PC-3 (cell line): ENCODE measurements at regions not wholly inside any gene's neighbourhood (a gene's known extent, or its start where the extent isn't known, plus 50 kb on each side); places are given as distances from the start of the nearest gene placed in this dataset.

Experiments
- ATAC-seq: fragments of 200-7000 bp; cut with Tn5 transposase; 2 replicates; pipeline ENCODE4 v1.9.1; 2020; ENCODE audit warnings: mild to moderate bottlenecking, moderate library complexity
- BruUV-seq: library from RNA; stranded (reverse); fragments of 400-500 nt; replicated peaks from 2 replicates; lab custom pipeline; 2021; lab: Mats Ljungman, UMichigan
- CTCF ChIA-PET: fragments of 300-600 bp; sonication (Branson Sonifier 250); formaldehyde crosslinking; loops from one replicate; lab custom pipeline; 2022; ENCODE audit warnings: antibody characterized with exemption; lab: Charles Lee
- POLR2A ChIA-PET: fragments of 300-600 bp; sonication (Branson Sonifier 250); formaldehyde crosslinking; loops from one replicate; lab custom pipeline; 2022; ENCODE audit warnings: antibody characterized with exemption; ENCODE audit not compliant: unreplicated experiment; lab: Charles Lee
- DNase-seq: peaks from one replicate; pipeline ENCODE4 v3.0.0-alpha.2; 2015
- H2AFZ ChIP-seq: fragments of 300-600 bp; sonication (generic); 2 replicates; pipeline ENCODE4 v1.6.0; 2016; ENCODE audit warnings: antibody characterized with exemption, low read length
- H3F3A ChIP-seq: fragments of 300-600 bp; sonication (generic); one replicate; pipeline ENCODE4 v1.6.0; 2017; ENCODE audit warnings: antibody characterized with exemption, low read length, control low read depth, mild to moderate bottlenecking; ENCODE audit not compliant: unreplicated experiment
- H3K27ac ChIP-seq: fragments of 300-600 bp; sonication (generic); 2 replicates; pipeline ENCODE4 v1.5.1; 2016; ENCODE audit warnings: mild to moderate bottlenecking, low read length
- H3K27me3 ChIP-seq: fragments of 300-600 bp; sonication (generic); 2 replicates; pipeline ENCODE4 v1.6.1; 2016; ENCODE audit warnings: low read length, mixed read lengths
- H3K36me3 ChIP-seq: fragments of 300-600 bp; sonication (generic); 2 replicates; pipeline ENCODE4 v1.6.1; 2016; ENCODE audit warnings: low read depth, mixed run types, low read length, mixed read lengths
- H3K4me1 ChIP-seq: fragments of 300-600 bp; sonication (generic); 2 replicates; pipeline ENCODE4 v1.5.1; 2016; ENCODE audit warnings: low read length; ENCODE audit not compliant: insufficient read depth
- H3K4me2 ChIP-seq: fragments of 300-600 bp; sonication (generic); 2 replicates; pipeline ENCODE4 v1.6.0; 2016; ENCODE audit warnings: low read length
- H3K4me3 ChIP-seq: fragments of 300-600 bp; sonication (generic); 2 replicates; pipeline ENCODE4 v1.5.1; 2016; ENCODE audit warnings: mild to moderate bottlenecking, low read length, mixed read lengths
- H3K79me2 ChIP-seq: fragments of 300-600 bp; sonication (generic); 2 replicates; pipeline ENCODE4 v1.6.1; 2017; ENCODE audit warnings: low read length, mixed read lengths
- H3K9ac ChIP-seq: fragments of 300-600 bp; sonication (generic); 2 replicates; pipeline ENCODE4 v1.6.0; 2016; ENCODE audit warnings: mild to moderate bottlenecking, low read length
- H3K9me2 ChIP-seq: fragments of 300-600 bp; sonication (generic); replicated peaks from 2 replicates; pipeline ENCODE4 v1.6.1; 2016; ENCODE audit warnings: mixed run types, low read length, mixed read lengths
- H3K9me3 ChIP-seq: fragments of 300-600 bp; sonication (generic); 2 replicates; pipeline ENCODE4 v1.6.1; 2016; ENCODE audit warnings: low read length, mixed read lengths
- H4K20me1 ChIP-seq: fragments of 300-600 bp; sonication (generic); 2 replicates; pipeline ENCODE4 v1.6.1; 2016; ENCODE audit warnings: low read length, mixed read lengths
- EZH2 ChIP-seq: fragments of 300-600 bp; sonication (generic); IDR thresholded peaks from one replicate; pipeline ENCODE4 v1.6.1; 2017; ENCODE audit warnings: antibody characterized with exemption, mild to moderate bottlenecking, low read length; ENCODE audit not compliant: unreplicated experiment
- EZH2phosphoT487 ChIP-seq: fragments of 300-600 bp; sonication (generic); IDR thresholded peaks from 2 replicates; pipeline ENCODE4 v1.6.1; 2018; ENCODE audit warnings: mild to moderate bottlenecking, antibody characterized with exemption, low read length, borderline replicate concordance
- intact Hi-C: fragments of 100-400 bp; cut with micrococcal nuclease; formaldehyde crosslinking; loops from 2 replicates; pipeline ENCODE4 v1.9.0; 2023
- TF ChIP-seq, protein P1 (sequence below): fragments of 300-600 bp; sonication (generic); conservative IDR thresholded peaks from 2 replicates; pipeline ENCODE4 v1.5.1; 2017; ENCODE audit warnings: antibody characterized with exemption, low read depth, mild to moderate bottlenecking, low read length

DNA sequence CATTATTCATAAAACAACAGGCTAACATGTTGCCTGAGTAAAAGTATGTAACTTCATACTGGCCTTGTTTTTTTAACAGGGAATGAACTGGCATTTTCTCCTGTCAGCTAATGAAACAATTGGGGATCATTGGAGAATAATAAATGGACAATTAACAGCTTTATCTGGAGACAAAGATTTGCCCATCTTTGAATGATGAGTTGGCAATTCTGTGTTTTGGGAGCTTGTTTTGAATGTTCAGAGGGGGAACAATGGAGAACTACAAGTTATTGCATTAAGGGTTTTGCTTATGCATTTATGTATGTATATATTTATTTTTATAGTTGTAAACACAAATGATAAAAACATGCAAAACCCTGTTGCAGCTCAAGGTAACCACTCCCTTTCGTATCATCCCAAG, 150.3 kb downstream of the CBLN4 start:
- POLR2A ChIA-PET: no interaction called here
- H3K27me3 ChIP-seq: no peaks in the 10 kb centered on the region

DNA sequence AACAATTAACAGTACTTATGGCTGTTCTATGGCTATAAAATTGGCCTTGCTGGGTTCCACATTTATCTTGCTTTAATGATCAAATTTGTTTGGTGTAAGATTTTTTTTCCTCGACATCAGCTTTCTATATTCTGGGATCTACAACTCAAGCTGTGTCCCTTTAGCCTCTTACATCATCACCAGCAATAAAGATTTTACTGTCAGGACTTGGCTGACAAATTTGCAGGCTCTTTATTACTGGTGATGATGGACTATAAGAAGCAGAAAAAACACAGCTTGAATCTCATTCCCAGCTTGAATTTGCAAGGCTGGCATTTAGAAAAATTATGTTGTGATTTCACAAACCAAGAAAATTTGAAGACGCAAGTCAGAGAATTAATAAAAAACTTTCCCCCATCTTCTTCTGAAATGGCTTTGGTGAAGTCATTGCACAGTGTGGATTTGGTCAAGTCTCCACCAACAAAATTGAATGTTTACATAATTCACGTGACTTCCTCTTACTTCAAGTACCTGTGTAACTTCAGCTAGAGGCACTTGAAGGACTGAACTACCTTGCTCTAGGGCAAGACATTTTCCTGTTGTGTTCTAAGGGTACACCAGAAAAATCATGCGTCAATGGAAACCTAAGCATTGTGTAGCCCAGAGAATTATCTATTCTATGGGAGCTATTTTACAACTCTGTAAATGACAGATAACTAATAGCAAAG, 175.0 kb downstream of the CBLN4 start:
- Histone ChIP-seq H3K9me3 (peaks cover 15% of the 10 kb centered on the region; the same call in 1 of the 2 replicates), H2AFZ (no peak overlapping the region), H3K9me2 (no peaks in the 10 kb centered on the region), H3K79me2 (no peaks in the 10 kb centered on the region), H3K4me3 (no peak overlapping the region), H3K4me2 (no peak overlapping the region), H3K9ac (no peak overlapping the region), H3K36me3 (no peaks in the 10 kb centered on the region), H3K27me3 (no peaks in the 10 kb centered on the region), H4K20me1 (no peaks in the 10 kb centered on the region), H3F3A (no peaks in the 10 kb centered on the region), H3K4me1 (no peaks in the 10 kb centered on the region), H3K27ac (no peak overlapping the region)
- TF ChIP-seq, protein P1, sequence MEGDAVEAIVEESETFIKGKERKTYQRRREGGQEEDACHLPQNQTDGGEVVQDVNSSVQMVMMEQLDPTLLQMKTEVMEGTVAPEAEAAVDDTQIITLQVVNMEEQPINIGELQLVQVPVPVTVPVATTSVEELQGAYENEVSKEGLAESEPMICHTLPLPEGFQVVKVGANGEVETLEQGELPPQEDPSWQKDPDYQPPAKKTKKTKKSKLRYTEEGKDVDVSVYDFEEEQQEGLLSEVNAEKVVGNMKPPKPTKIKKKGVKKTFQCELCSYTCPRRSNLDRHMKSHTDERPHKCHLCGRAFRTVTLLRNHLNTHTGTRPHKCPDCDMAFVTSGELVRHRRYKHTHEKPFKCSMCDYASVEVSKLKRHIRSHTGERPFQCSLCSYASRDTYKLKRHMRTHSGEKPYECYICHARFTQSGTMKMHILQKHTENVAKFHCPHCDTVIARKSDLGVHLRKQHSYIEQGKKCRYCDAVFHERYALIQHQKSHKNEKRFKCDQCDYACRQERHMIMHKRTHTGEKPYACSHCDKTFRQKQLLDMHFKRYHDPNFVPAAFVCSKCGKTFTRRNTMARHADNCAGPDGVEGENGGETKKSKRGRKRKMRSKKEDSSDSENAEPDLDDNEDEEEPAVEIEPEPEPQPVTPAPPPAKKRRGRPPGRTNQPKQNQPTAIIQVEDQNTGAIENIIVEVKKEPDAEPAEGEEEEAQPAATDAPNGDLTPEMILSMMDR: no peak
- TF ChIP-seq EZH2phosphoT487 (no peak), EZH2 (no peak)
- no TSS peak for BruUV-seq
- ATAC-seq (no peak), DNase-seq (no peak)
- ChIA-PET CTCF (no interaction called here), POLR2A (no interaction called here)
- intact Hi-C loops: no loop called here

More for the DNA sequence above, 150.3 kb downstream of the CBLN4 start:
- Histone ChIP-seq H3K9ac (no peak overlapping the region), H3K27ac (no peak overlapping the region), H2AFZ (no peak overlapping the region), H3K9me3 (peaks cover 39% of the 10 kb centered on the region), H3K4me3 (no peak overlapping the region), H3K4me1 (no peaks in the 10 kb centered on the region), H3K36me3 (no peaks in the 10 kb centered on the region; the same call in 1 of the 2 replicates), H3K4me2 (no peak overlapping the region), H3K79me2 (no peaks in the 10 kb centered on the region), H3K9me2 (no peaks in the 10 kb centered on the region), H3F3A (no peaks in the 10 kb centered on the region), H4K20me1 (no peaks in the 10 kb centered on the region)
- no peak for DNase-seq
- intact Hi-C loops: no loop called here
- TF ChIP-seq EZH2: no peak
- no peak for TF ChIP-seq EZH2phosphoT487
- TF ChIP-seq, protein P1: no peak
- no TSS peak for BruUV-seq
- CTCF ChIA-PET: no interaction called here
- ATAC-seq: no peak

GRCh38 chr20:55805138-55805537, 200.2 kb downstream of the CBLN4 start:
- Histone ChIP-seq H3K4me1 (no peaks in the 10 kb centered on the region), H3K4me2 (no peak overlapping the region), H2AFZ (no peak overlapping the region), H3K27me3 (no peaks in the 10 kb centered on the region), H3K9me2 (no peaks in the 10 kb centered on the region), H3K9me3 (peaks cover 17% of the 10 kb centered on the region), H3K9ac (no peak overlapping the region), H3K79me2 (no peaks in the 10 kb centered on the region), H3K27ac (no peak overlapping the region), H3K36me3 (no peaks in the 10 kb centered on the region), H3F3A (no peaks in the 10 kb centered on the region), H3K4me3 (no peak overlapping the region), H4K20me1 (no peaks in the 10 kb centered on the region)
- ChIA-PET CTCF (no interaction called here), POLR2A (no interaction called here)
- ATAC-seq (no peak), DNase-seq (no peak)
- intact Hi-C loops: no loop called here
- TF ChIP-seq EZH2phosphoT487 (no peak), EZH2 (no peak)
- TF ChIP-seq, protein P1: no peak
- no TSS peak for BruUV-seq
